GM12864 (cell line): ENCODE measurements at regions not wholly inside any gene's neighbourhood (a gene's known extent, or its start where the extent isn't known, plus 50 kb on each side); places are given as distances from the start of the nearest gene placed in this dataset.

Experiments used
- DNase-seq: peaks from one replicate; pipeline ENCODE4 v3.0.0-alpha.2; 2011; ENCODE audit warnings: low read depth
- H3K4me3 ChIP-seq: 2 replicates; pipeline ENCODE4 v1.5.1; 2011; ENCODE audit warnings: mild to moderate bottlenecking, low read depth, low read length, control low read depth
- TF ChIP-seq, protein P1 (sequence below): IDR thresholded peaks from 2 replicates; pipeline ENCODE4 v1.5.1; 2011; ENCODE audit warnings: low read depth, mild to moderate bottlenecking, moderate library complexity, low read length, control low read depth, inconsistent platforms; ENCODE audit errors: missing control alignments

DNA sequence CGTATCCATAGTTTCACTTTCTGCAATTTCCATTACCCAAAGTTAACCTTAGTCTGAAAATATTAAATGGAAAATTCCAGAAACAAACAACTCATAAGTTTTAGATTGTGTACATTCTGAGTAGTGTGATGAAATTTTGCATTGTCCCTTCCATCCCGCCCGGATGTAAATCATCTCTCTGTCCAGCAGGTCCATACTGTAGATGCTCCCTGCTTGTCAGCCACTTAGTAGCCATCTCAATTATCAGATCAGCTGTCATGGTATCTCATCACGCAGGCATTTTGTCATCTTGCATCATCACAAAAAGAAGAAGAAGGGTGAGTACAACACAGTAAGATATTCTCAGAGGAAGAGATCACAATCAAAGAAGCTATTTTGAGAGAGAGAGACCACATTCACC is 185.0 kb upstream of the STK17B start:
- TF ChIP-seq, protein P1, sequence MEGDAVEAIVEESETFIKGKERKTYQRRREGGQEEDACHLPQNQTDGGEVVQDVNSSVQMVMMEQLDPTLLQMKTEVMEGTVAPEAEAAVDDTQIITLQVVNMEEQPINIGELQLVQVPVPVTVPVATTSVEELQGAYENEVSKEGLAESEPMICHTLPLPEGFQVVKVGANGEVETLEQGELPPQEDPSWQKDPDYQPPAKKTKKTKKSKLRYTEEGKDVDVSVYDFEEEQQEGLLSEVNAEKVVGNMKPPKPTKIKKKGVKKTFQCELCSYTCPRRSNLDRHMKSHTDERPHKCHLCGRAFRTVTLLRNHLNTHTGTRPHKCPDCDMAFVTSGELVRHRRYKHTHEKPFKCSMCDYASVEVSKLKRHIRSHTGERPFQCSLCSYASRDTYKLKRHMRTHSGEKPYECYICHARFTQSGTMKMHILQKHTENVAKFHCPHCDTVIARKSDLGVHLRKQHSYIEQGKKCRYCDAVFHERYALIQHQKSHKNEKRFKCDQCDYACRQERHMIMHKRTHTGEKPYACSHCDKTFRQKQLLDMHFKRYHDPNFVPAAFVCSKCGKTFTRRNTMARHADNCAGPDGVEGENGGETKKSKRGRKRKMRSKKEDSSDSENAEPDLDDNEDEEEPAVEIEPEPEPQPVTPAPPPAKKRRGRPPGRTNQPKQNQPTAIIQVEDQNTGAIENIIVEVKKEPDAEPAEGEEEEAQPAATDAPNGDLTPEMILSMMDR = no peak
- no peak for DNase-seq

GRCh38 chr2:196360650-196361049 is 189.3 kb upstream of the STK17B start:
- H3K4me3 ChIP-seq = no peak overlapping the region
- TF ChIP-seq, protein P1 = no peak

More for the DNA sequence above, 185.0 kb upstream of the STK17B start:
- no peak overlapping the region for H3K4me3 ChIP-seq

GRCh38 chr2:196361606-196362326 is 190.4 kb upstream of the STK17B start:
- DNase-seq = no peak
- H3K4me3 ChIP-seq = no peak overlapping the region
- TF ChIP-seq, protein P1 = no peak

More at GRCh38 chr2:196360650-196361049, 189.3 kb upstream of the STK17B start:
- DNase-seq = no peak

GRCh38 chr2:196362973-196363549 is 191.7 kb upstream of the STK17B start:
- DNase-seq = no peak
- TF ChIP-seq, protein P1 = no peak
- H3K4me3 ChIP-seq = no peak overlapping the region

GRCh38 chr2:196365145-196365544 is 193.8 kb upstream of the STK17B start:
- TF ChIP-seq, protein P1 = no peak
- no peak overlapping the region for H3K4me3 ChIP-seq
- DNase-seq = no peak

DNA sequence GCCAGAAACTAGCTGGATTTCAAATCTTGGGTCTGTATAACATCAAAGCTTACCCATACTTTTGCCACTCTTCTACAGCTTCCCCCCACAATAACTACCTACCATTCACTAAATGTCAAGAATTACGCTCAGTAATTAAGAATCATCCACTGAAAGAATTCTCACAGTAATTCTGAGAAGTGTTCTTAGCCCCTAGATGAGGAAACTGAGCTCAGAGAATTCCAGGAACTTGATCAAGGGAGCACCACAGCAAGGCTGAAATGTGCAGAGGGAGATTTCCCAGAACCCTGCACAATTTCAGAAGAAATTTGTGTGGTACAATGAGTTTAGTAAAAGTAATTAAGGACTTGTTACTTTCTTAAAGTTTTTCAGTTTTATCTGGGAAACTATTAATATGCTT is 194.5 kb upstream of the STK17B start:
- TF ChIP-seq, protein P1 = no peak
- H3K4me3 ChIP-seq = no peak overlapping the region
- no peak for DNase-seq

DNA sequence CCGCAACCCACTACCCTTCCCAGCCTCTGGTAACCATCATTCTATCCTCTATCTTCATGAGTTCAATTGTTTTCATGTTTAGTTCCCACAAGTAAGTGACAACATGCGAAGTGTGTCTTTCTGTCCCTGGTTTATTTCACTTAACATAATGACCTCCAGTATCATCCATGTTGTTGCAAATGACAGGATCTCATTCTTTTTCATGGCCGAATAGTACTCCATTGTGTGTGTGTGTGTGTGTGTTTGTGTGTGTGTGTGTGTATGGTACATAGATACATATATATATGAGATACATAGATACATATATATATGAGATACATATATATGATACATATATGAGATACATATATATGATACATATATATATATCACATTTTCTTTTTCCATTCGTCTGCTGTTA is 196.3 kb upstream of the STK17B start:
- TF ChIP-seq, protein P1 = no peak
- no peak for DNase-seq
- no peak overlapping the region for H3K4me3 ChIP-seq
